Panc1 (cell line): ENCODE measurements at regions not wholly inside any gene's neighbourhood (a gene's known extent, or its start where the extent isn't known, plus 50 kb on each side); places are given as distances from the start of the nearest gene placed in this dataset.
"Not testable (repeated sequence)": the region's sequence is repeated elsewhere in the genome, so short reads cannot be mapped to it uniquely, and the experiment has no call there.

Experiments used
- CTCF ChIP-seq: fragments of 450-650 bp; IDR thresholded peaks from 2 replicates; pipeline ENCODE4 v1.5.1; 2017; ENCODE audit warnings: mild to moderate bottlenecking
- POLR2AphosphoS5 ChIP-seq: IDR thresholded peaks from 2 replicates; pipeline ENCODE4 v1.6.1; 2012; ENCODE audit warnings: mild to moderate bottlenecking, low read depth, low read length, moderate library complexity
- REST ChIP-seq, 2 experiments: IDR thresholded peaks; 2 replicates each; pipeline ENCODE4 v1.6.1; 2011 to 2012; ENCODE audit warnings: low read depth in 2 of 2, control low read depth in 1 of 2, low read length in 1 of 2, mild to moderate bottlenecking in 1 of 2, moderate library complexity in 1 of 2; ENCODE audit not compliant: insufficient read depth in 1 of 2
- SIN3A ChIP-seq: IDR thresholded peaks from 2 replicates; pipeline ENCODE4 v1.6.1; 2012; ENCODE audit warnings: low read depth, mild to moderate bottlenecking, low read length, moderate library complexity, borderline replicate concordance; ENCODE audit not compliant: insufficient read depth
- TCF7L2 ChIP-seq: IDR thresholded peaks from 2 replicates; pipeline ENCODE4 v1.6.1; 2011; ENCODE audit warnings: mild to moderate bottlenecking, low read depth, low read length, inconsistent platforms

- TF ChIP-seq CTCF; REST (IDR thresholded peaks at IDR 0.05; ENCODE audit: insufficient read depth in 1 of 2, low read depth in 2 of 2, low read length in 1 of 2); SIN3A; POLR2AphosphoS5; TCF7L2: not testable (repeated sequence)
Observed at GRCh38 chr4:190121076-190121671, 52.4 kb upstream of the DUX4 start.
